GM21360 (cell line): ENCODE measurements at regions not wholly inside any gene's neighbourhood (a gene's known extent, or its start where the extent isn't known, plus 50 kb on each side); places are given as distances from the start of the nearest gene placed in this dataset.

Source experiments
- ATAC-seq: cut with Tn5 transposase; IDR thresholded peaks from one replicate; pipeline ENCODE4 v1.9.1; 2021; ENCODE audit warnings: mild to moderate bottlenecking, moderate library complexity; ENCODE audit not compliant: unreplicated experiment

DNA sequence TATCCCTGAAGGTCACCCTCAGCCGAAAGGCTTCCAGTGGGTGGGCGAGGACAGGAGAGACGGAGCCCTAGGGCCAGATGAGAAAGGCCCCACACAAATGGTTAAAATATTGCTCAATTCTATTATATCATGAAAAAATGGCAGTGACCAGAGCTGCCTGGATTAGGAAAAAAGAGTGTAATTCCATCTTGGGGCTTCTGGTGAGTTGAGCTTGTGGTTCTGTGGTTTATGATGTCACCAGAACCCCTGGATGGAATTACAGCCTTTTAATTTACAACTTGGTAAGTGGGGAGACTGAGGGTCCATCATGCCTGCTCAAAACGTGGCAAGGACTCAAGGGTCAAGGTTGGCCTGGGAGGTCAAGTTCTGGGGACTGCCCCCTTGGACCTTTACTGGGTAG is 55.5 kb upstream of the STC2 start:
- ATAC-seq, result no peak

- no peak for ATAC-seq
Observed at GRCh38 chr5:173378727-173379126, 50.5 kb upstream of the STC2 start.
